ENCODE measurements at regions not wholly inside any gene's neighbourhood (a gene's known extent, or its start where the extent isn't known, plus 50 kb on each side); places are given as distances from the start of the nearest gene placed in this dataset.

GRCh38 chr1:163673759-163674151 lies 352.0 kb downstream of the NUF2 start:
- TF ChIP-seq NCOA4 (IDR thresholded peaks at IDR 0.05; ENCODE audit: partially characterized antibody): no peak
- no peak for TF ChIP-seq GABPB1 (CRISPR knock-in tag; IDR thresholded peaks at IDR 0.05)
- TF ChIP-seq CTCF (IDR thresholded peaks at IDR 0.05 in 2 of 3, conservative IDR thresholded peaks at IDR 0.05 in 1 of 3; ENCODE audit: insufficient read depth in 2 of 3, low read depth in 1 of 3, low read length in 3 of 3): no peak
- no peak for TF ChIP-seq ZHX1 (conservative IDR thresholded peaks at IDR 0.05; ENCODE audit: low read length)
- no peak for TF ChIP-seq EP300 (IDR thresholded peaks at IDR 0.05; ENCODE audit: low read length)
- TF ChIP-seq ZNF274 (IDR thresholded peaks at IDR 0.05; ENCODE audit: borderline replicate concordance, low read depth, low read length): no peak
- no peak for TF ChIP-seq IRF1 (CRISPR knock-in tag; IDR thresholded peaks at IDR 0.05; ENCODE audit: borderline replicate concordance)
- TF ChIP-seq ARID2 (IDR thresholded peaks at IDR 0.05): no peak
- no peak for TF ChIP-seq RB1 (IDR thresholded peaks at IDR 0.05; ENCODE audit: low read depth)
- no peak for TF ChIP-seq DLX4 (CRISPR knock-in tag; IDR thresholded peaks at IDR 0.05)
- TF ChIP-seq FOXA1 (IDR thresholded peaks at IDR 0.05; ENCODE audit: borderline replicate concordance): no peak
- TF ChIP-seq EZH2 (IDR thresholded peaks at IDR 0.05; ENCODE audit: borderline replicate concordance, low read depth, low read length): no peak

All from K562 (cell line).